Neural cell (in vitro differentiated cells): ENCODE measurements at regions not wholly inside any gene's neighbourhood (a gene's known extent, or its start where the extent isn't known, plus 50 kb on each side); places are given as distances from the start of the nearest gene placed in this dataset.

Experiments used
- CTCF ChIP-seq: fragments of 450-650 bp; IDR thresholded peaks from 2 replicates; pipeline ENCODE4 v1.5.1; 2014; ENCODE audit warnings: antibody characterized with exemption, mild to moderate bottlenecking, moderate library complexity; ENCODE audit not compliant: poor library complexity, severe bottlenecking
- EZH2 ChIP-seq: fragments of 200-600, 300-800 bp; shearing (Covaris generic), sonication (generic); IDR thresholded peaks from 2 replicates; pipeline ENCODE4 v1.6.1; 2014; ENCODE audit warnings: antibody characterized with exemption, low read length, borderline replicate concordance, mild to moderate bottlenecking; ENCODE audit not compliant: insufficient read depth, poor library complexity, severe bottlenecking
- POLR2AphosphoS5 ChIP-seq: IDR thresholded peaks from 2 replicates; pipeline ENCODE4 v1.6.1; 2012
- RAD21 ChIP-seq: fragments of 450-650 bp; conservative IDR thresholded peaks from 2 replicates; pipeline ENCODE4 v1.6.1; 2014; ENCODE audit warnings: antibody characterized with exemption, mild to moderate bottlenecking, moderate library complexity

- TF ChIP-seq POLR2AphosphoS5 = no peak
- TF ChIP-seq EZH2 = no peak
- no peak for TF ChIP-seq CTCF
- no peak for TF ChIP-seq RAD21
Observed at GRCh38 chr13:69595181-69595580, 512.4 kb upstream of the ATXN8OS start.
